ENCODE measurements at regions not wholly inside any gene's neighbourhood (a gene's known extent, or its start where the extent isn't known, plus 50 kb on each side); places are given as distances from the start of the nearest gene placed in this dataset.

GRCh38 chr6:155656024-155656423 lies 200.4 kb upstream of the NOX3 start:
- H3K4me3 ChIP-seq (ENCODE audit: low read depth, low read length), result no peak overlapping the region
- TF ChIP-seq POLR2A (IDR thresholded peaks at IDR 0.05; ENCODE audit: extremely low read depth, insufficient read length) (no peak), CTCF (IDR thresholded peaks at IDR 0.05; ENCODE audit: low read depth, low read length) (no peak)
- no peak for DNase-seq (ENCODE audit: low read depth)

- no peak for TF ChIP-seq CTCF (IDR thresholded peaks at IDR 0.05; ENCODE audit: low read depth, low read length)
- no peak for TF ChIP-seq POLR2A (IDR thresholded peaks at IDR 0.05; ENCODE audit: extremely low read depth, insufficient read length)
- no peak for TF ChIP-seq MAX (IDR thresholded peaks at IDR 0.05; ENCODE audit: low read depth, low read length)
- no peak for TF ChIP-seq MYC (IDR thresholded peaks at IDR 0.05; ENCODE audit: low read depth, low read length)
- DNase-seq (ENCODE audit: low read depth), result no peak
- H3K4me3 ChIP-seq (ENCODE audit: low read depth, low read length), result no peak overlapping the region
These were observed 198.8 kb upstream of the NOX3 start for GRCh38 chr6:155654474-155654873.

GRCh38 chr6:155648301-155648700 lies 192.7 kb upstream of the NOX3 start:
- no peak for DNase-seq (ENCODE audit: low read depth)
- H3K4me3 ChIP-seq (ENCODE audit: low read depth, low read length), result no peak overlapping the region
- TF ChIP-seq CTCF (IDR thresholded peaks at IDR 0.05; ENCODE audit: low read depth, low read length) (no peak), MYC (IDR thresholded peaks at IDR 0.05; ENCODE audit: low read depth, low read length) (no peak), POLR2A (IDR thresholded peaks at IDR 0.05; ENCODE audit: extremely low read depth, insufficient read length) (no peak), MAX (IDR thresholded peaks at IDR 0.05; ENCODE audit: low read depth, low read length) (no peak)

- no peak for TF ChIP-seq POLR2A (IDR thresholded peaks at IDR 0.05; ENCODE audit: extremely low read depth, insufficient read length)
- no peak for TF ChIP-seq CTCF (IDR thresholded peaks at IDR 0.05; ENCODE audit: low read depth, low read length)
- no peak for TF ChIP-seq MAX (IDR thresholded peaks at IDR 0.05; ENCODE audit: low read depth, low read length)
- TF ChIP-seq MYC (IDR thresholded peaks at IDR 0.05; ENCODE audit: low read depth, low read length), result no peak
- no peak overlapping the region for H3K4me3 ChIP-seq (ENCODE audit: low read depth, low read length)
- no peak for DNase-seq (ENCODE audit: low read depth)
These were observed 191.7 kb upstream of the NOX3 start for GRCh38 chr6:155647354-155647753.

- no peak for TF ChIP-seq POLR2A (IDR thresholded peaks at IDR 0.05; ENCODE audit: extremely low read depth, insufficient read length)
- TF ChIP-seq CTCF (IDR thresholded peaks at IDR 0.05; ENCODE audit: low read depth, low read length), result no peak
- TF ChIP-seq MAX (IDR thresholded peaks at IDR 0.05; ENCODE audit: low read depth, low read length), result no peak
- TF ChIP-seq MYC (IDR thresholded peaks at IDR 0.05; ENCODE audit: low read depth, low read length), result no peak
- no peak for DNase-seq (ENCODE audit: low read depth)
These were observed 190.8 kb upstream of the NOX3 start for GRCh38 chr6:155646443-155646842.

GRCh38 chr6:155645325-155645724 lies 189.7 kb upstream of the NOX3 start:
- H3K4me3 ChIP-seq (ENCODE audit: low read depth, low read length), result no peak overlapping the region
- no peak for DNase-seq (ENCODE audit: low read depth)
- TF ChIP-seq MAX (IDR thresholded peaks at IDR 0.05; ENCODE audit: low read depth, low read length) (no peak), MYC (IDR thresholded peaks at IDR 0.05; ENCODE audit: low read depth, low read length) (no peak), CTCF (IDR thresholded peaks at IDR 0.05; ENCODE audit: low read depth, low read length) (no peak), POLR2A (IDR thresholded peaks at IDR 0.05; ENCODE audit: extremely low read depth, insufficient read length) (no peak)

More at GRCh38 chr6:155646443-155646842, 190.8 kb upstream of the NOX3 start:
- no peak overlapping the region for H3K4me3 ChIP-seq (ENCODE audit: low read depth, low read length)
